HG02571 (cell line): ENCODE measurements at regions not wholly inside any gene's neighbourhood (a gene's known extent, or its start where the extent isn't known, plus 50 kb on each side); places are given as distances from the start of the nearest gene placed in this dataset.
"Not testable (repeated sequence)": the region's sequence is repeated elsewhere in the genome, so short reads cannot be mapped to it uniquely, and the experiment has no call there.

Experiments used
- ATAC-seq: cut with Tn5 transposase; IDR thresholded peaks from one replicate; pipeline ENCODE4 v1.9.1; 2021; ENCODE audit warnings: mild to moderate bottlenecking, moderate library complexity; ENCODE audit not compliant: unreplicated experiment

- ATAC-seq: no peak
Observed at GRCh38 chr1:60950224-60951063, 131.9 kb upstream of the NFIA start.

- ATAC-seq: no peak
Observed at GRCh38 chr1:60949826-60950197, 132.5 kb upstream of the NFIA start.

GRCh38 chr1:60949154-60949825 lies 133.1 kb upstream of the NFIA start:
- no peak for ATAC-seq

DNA sequence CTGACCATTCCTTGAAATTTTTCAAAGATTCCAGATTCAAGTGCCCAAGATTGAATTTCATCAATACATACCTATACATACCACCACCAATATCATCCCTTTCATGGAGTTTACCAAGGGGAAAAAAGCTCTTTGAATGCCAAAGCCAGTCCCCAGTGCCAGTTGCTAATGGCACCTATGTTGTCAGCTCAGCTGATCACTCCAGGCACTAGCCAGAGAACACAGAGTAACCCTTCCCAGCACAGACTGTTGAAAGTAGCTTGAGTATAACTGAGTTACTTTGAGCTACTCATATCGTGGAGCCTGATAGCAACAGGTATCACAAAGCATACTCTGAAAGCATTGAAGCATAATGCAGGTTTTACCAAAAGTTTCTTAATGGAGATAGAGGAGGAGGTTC lies 133.9 kb upstream of the NFIA start:
- no peak for ATAC-seq

DNA sequence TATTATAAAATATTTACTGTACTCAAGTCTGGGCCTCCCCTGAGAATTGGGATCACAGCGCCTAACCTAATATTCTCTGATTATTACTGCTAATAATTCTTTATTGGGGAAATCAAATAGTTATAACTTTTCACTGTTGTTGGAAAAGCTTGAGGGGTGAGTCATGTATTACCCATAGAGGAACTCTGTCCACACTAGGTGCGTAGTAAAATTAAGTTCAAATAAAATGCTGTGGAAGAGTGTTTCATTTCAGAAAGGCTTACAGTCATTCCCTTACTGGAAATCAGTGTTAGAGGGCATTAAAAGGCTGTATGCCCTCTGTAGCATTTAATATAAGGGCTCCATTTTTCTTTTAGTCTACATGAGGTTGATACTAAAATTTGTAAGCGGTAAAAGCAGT lies 135.0 kb upstream of the NFIA start:
- ATAC-seq: no peak

DNA sequence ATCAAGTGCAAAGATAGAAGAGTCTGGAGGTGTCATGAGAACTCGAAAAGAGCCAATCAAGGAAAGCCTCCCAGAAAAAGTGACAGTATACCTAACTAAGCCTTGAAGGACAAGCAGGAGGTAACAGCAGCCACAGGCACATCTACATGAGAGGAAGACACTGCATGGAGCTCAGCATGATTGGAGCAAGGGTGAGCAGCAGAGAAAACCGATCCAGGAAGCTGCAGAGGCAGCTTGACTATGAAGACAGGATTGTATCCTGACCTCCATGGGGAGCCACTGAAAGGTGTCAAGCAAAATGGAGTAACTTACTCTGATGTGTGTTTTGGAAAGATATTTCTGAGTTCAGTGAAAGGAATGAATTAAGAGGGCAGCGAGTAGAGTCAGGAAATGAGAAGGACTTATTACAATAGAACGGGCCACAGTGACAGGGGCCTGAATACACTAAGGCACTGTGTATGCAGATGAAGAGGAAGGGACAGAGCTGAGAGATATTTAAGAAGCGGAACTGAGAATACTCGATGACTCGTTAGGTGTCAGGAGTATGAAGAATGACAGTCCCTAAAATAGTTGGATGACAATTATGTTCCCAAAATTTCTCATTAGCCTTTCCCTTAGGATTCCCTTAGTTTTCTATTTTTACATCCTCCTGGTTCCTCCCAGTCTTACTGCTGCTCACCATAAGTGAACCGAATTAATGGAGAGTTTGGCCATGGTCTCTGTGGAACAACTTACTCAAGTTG lies 139.3 kb upstream of the NFIA start:
- ATAC-seq: no peak

DNA sequence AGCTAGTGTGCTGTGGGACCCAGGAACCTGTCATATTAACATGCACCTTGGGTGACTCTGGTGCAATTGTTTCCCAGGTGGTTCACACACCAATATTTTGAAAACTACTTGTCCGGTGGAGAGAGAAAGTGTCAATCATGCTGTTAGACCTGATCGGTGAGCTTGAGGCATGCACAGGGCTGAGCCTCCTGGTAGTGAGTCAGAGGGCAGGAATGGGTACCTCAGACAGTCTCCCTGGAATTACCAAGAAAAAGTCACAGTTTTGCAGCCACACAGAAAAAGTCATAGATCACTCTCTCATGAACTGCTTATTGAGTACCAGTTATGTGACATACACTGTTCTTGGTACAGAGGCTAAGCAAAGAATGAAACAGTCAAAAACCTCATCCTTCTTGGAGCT lies 140.1 kb upstream of the NFIA start:
- ATAC-seq: no peak

- ATAC-seq: not testable (repeated sequence)
Observed at GRCh38 chr1:60940685-60941084, 141.7 kb upstream of the NFIA start.

DNA sequence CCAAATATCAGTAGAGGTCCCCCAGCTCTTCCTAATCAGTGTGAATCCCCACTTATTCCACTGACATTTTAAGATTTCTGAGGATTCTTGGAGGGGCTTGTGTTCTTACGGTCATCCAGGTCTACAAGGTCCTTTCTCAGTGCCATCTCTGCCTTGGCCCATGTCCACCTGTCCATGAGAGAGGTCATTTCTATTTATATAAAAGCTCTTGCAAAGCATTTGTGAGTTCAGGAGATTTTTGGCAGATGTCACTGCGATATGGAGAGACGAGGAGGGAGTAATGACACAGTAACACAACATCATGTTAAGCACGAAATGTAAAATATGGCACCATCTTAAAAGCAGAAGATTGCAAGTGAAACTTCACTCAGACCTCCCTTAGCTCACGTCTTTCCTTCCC lies 144.6 kb upstream of the NFIA start:
- ATAC-seq: no peak

DNA sequence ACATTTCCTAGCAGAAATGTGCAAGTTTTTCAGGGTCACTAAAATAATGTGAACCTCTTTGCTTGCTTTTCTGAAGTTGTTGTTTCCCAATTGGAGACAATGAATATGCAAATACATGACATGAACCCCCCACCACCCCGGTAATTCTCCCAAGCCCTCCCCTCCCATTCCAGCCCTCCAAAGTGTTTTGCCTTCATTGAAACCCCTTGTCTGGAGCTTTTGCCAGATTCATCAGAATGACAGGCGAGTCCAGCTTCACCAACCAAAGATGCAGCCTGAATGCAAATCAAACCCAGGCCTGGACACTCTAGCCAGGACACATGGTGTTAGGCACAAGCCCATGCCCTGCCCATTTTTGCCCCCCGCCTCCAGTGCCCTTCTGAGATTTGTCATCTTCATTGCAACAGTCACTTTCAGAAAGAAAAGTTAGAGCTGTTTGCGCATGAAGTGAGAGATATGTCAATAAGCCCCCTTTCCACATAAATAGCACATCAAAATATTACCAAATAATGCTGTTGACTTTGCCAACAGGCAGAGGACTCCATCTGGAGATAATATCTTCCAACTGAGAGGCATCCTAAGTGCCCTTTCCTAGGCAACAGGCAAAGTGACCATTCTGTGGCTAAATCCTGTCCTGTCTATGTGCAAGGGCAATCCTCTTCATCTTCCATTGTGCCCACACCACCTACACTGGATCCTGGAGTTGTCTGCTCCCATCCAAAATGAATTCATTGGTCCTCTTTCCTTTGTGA lies 145.6 kb upstream of the NFIA start:
- no peak for ATAC-seq

DNA sequence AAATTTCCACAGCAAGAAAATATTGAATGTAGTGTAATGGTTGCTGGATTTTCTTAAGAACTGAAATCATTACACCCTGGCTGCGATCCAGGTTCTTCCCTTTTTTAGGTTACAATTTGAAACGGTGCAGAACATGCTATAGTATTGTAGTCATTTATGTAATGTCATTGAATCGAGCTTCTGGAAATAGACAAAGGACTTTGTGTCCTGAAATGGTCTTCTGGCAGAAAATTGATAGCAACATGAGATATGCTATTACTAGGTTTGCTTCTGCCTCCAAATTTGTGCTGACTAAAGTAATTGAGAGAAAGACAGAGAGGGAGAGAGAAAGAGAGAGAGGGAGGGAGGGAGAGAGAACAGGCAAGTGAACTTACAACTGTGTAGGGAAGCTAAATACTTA lies 146.2 kb upstream of the NFIA start:
- no peak for ATAC-seq

GRCh38 chr1:60935599-60936110 lies 146.7 kb upstream of the NFIA start:
- no peak for ATAC-seq

GRCh38 chr1:60930130-60930529 lies 152.2 kb upstream of the NFIA start:
- ATAC-seq: no peak

GRCh38 chr1:60924964-60925798 lies 157.2 kb upstream of the NFIA start:
- ATAC-seq: no peak

DNA sequence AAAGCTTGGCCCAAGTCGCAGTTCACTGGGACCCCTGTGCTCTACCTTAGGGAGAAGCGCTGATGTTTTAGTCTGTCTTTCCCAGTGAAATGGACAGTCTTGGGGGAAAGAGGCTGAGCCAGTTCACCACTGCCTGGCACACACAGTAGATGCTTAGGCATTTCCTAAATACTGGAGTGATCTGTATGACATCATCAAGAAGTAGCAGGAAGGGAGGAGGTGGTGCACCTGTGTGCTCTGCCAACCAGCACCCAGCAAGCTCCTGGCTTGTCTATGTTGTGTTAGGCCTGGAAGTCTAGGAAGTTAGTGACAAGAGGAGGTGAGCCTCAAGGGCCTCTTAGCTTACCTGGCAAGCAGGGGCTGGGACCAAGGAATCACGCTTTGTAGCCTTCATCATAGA lies 158.2 kb upstream of the NFIA start:
- no peak for ATAC-seq

DNA sequence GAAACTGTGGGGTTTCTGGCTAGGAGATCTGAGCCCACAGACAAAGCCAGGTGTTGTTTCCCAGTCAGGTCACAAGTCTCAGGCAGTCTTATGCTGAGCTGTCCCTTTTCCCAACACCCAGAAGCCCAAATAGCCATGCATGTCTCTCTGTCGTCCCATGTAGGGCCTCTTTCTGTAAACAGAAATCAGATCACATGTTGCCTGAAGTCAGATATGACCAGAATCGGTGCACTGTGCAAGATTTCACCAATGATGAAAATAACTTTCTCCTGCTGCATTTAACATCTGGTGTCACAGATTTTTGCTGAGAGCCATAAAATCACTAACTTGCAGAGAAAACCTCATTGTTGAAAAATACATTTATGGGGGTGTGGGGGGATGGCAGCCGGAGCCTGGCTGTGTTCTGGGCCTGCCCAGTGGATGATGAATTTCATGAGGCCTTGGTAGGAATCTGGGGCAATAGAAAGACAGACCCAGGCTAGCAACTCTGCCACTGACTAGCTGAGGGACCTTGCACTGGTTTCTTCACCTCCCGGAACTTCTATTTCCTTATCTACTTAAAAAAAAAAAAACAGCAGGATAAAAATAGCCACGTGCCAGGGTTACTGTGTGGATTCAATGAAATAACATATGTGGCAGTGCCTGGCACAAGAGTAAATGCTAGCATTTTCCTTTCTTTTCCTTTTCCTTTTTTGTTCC lies 158.8 kb upstream of the NFIA start:
- no peak for ATAC-seq

- ATAC-seq: no peak
Observed at GRCh38 chr1:60922304-60922703, 160.1 kb upstream of the NFIA start.

DNA sequence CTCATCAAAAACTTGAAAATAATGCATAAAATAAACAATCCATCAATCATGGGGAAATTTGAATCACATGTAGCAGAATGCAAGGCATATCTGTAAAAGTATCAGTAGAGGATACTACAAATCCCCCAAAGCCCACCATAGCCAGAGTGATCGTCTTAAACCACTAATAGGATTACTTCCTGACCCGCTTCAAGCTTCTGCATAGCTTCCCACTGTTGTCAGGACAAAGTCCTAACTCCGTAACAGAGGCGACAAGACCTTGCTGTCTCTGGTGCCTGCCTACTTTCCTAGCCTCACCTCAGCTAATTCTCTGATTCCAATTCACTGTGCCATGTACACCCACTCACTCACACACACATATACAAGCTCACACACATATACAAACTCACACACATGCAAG lies 161.2 kb upstream of the NFIA start:
- no peak for ATAC-seq

DNA sequence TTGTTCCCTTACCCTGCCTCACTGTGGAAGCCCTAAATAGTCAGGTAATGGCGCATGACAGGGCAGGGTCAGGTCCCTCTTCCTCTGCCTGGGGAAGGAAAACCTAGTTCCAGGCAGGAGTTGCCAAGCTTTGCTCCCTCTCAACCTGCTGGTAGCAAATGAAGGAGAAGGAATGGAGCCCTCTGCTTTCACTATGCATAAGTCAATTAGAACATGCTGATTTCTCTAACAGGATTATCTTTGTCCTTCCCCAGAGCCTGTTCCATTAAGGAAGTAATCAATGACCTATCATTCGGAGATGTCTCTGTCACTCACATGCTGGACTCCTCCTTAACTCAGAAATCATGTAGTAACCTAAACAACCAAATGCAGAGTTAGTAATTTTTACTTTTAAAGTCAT lies 161.8 kb upstream of the NFIA start:
- no peak for ATAC-seq
